IMR-90 (cell line): ENCODE measurements at regions not wholly inside any gene's neighbourhood (a gene's known extent, or its start where the extent isn't known, plus 50 kb on each side); places are given as distances from the start of the nearest gene placed in this dataset.

Source experiments
- ATAC-seq: fragments of 200-7000 bp; cut with Tn5 transposase; 2 replicates; pipeline ENCODE4 v1.9.1; 2020; ENCODE audit warnings: low read depth, mild to moderate bottlenecking, moderate library complexity
- BruUV-seq: library from RNA; stranded (reverse); fragments of 400-500 nt; replicated peaks from 2 replicates; lab custom pipeline; 2021; lab: Mats Ljungman, UMichigan
- CTCF ChIA-PET: fragments of 300-600 bp; formaldehyde crosslinking; extraction: SDS; loops from one replicate; lab custom pipeline; 2021; ENCODE audit warnings: antibody characterized with exemption; lab: Yijun Ruan, JAX
- POLR2A ChIA-PET: fragments of 300-600 bp; sonication (Branson Sonifier 250); formaldehyde crosslinking; loops from one replicate; lab custom pipeline; 2022; ENCODE audit warnings: antibody characterized with exemption; ENCODE audit not compliant: unreplicated experiment; lab: Charles Lee
- DNase-seq: peaks from one replicate; pipeline ENCODE4 v3.0.0; 2013
- H2AFZ ChIP-seq: replicated peaks from 2 replicates; pipeline ENCODE3; 2013; ENCODE audit warnings: low read length, mild to moderate bottlenecking; ENCODE audit not compliant: poor library complexity
- H2AK5ac ChIP-seq: 2 replicates; pipeline ENCODE4 v1.6.1; 2013; ENCODE audit warnings: low read depth, low read length, inconsistent platforms
- H2AK9ac ChIP-seq: replicated peaks from 2 replicates; pipeline ENCODE3; 2013; ENCODE audit warnings: mild to moderate bottlenecking, low read depth, low read length, moderate library complexity; ENCODE audit not compliant: poor library complexity
- H2BK120ac ChIP-seq: 2 replicates; pipeline ENCODE4 v1.6.1; 2013; ENCODE audit warnings: low read depth, low read length, inconsistent platforms
- H2BK15ac ChIP-seq: 3 replicates; pipeline ENCODE4 v1.6.1; 2013; ENCODE audit warnings: low read depth, low read length, inconsistent platforms
- H2BK20ac ChIP-seq: 2 replicates; pipeline ENCODE4 v1.6.1; 2013; ENCODE audit warnings: low read depth, mild to moderate bottlenecking, inconsistent platforms, low read length, moderate library complexity
- H2BK5ac ChIP-seq: 2 replicates; pipeline ENCODE4 v1.6.1; 2013; ENCODE audit warnings: mild to moderate bottlenecking, low read depth, low read length, inconsistent platforms; ENCODE audit not compliant: poor library complexity, severe bottlenecking
- H3K14ac ChIP-seq: replicated peaks from 2 replicates; pipeline ENCODE4 v1.6.1; 2013; ENCODE audit warnings: low read depth, low read length, inconsistent platforms
- H3K18ac ChIP-seq: 2 replicates; pipeline ENCODE4 v1.6.1; 2013; ENCODE audit warnings: low read depth, low read length, control low read depth
- H3K23ac ChIP-seq: 2 replicates; pipeline ENCODE4 v1.6.1; 2013; ENCODE audit warnings: low read depth, low read length, inconsistent platforms
- H3K27ac ChIP-seq: 2 replicates; pipeline ENCODE4 v1.5.1; 2013; ENCODE audit warnings: mild to moderate bottlenecking, control low read depth, low read length; ENCODE audit not compliant: insufficient read depth
- H3K27me3 ChIP-seq: 2 replicates; pipeline ENCODE4 v1.6.1; 2013; ENCODE audit warnings: low read length; ENCODE audit not compliant: control insufficient read depth, insufficient read depth
- H3K36me3 ChIP-seq: 2 replicates; pipeline ENCODE4 v1.6.1; 2013; ENCODE audit warnings: low read length, mixed read lengths; ENCODE audit not compliant: control insufficient read depth, insufficient read depth
- H3K4ac ChIP-seq: 2 replicates; pipeline ENCODE4 v1.6.1; 2013; ENCODE audit warnings: low read depth, low read length, inconsistent platforms
- H3K4me1 ChIP-seq: 2 replicates; pipeline ENCODE4 v1.6.1; 2013; ENCODE audit warnings: low read length, mixed read lengths; ENCODE audit not compliant: control insufficient read depth, insufficient read depth
- H3K4me2 ChIP-seq: 2 replicates; pipeline ENCODE4 v1.6.1; 2013; ENCODE audit warnings: low read depth, mild to moderate bottlenecking, control low read depth, low read length, moderate library complexity
- H3K4me3 ChIP-seq: 2 replicates; pipeline ENCODE4 v1.5.1; 2013; ENCODE audit warnings: low read depth, mild to moderate bottlenecking, control low read depth, low read length, moderate library complexity; ENCODE audit not compliant: insufficient read depth
- H3K56ac ChIP-seq: 2 replicates; pipeline ENCODE4 v1.6.1; 2013; ENCODE audit warnings: low read length, inconsistent platforms; ENCODE audit not compliant: insufficient read depth; ENCODE audit errors: extremely low read depth
- H3K79me1 ChIP-seq, 2 experiments: 2 replicates each; pipeline ENCODE4 v1.6.1; 2013; ENCODE audit warnings: low read length in 2 of 2, inconsistent platforms in 1 of 2, low read depth in 1 of 2
- H3K9ac ChIP-seq: 2 replicates; pipeline ENCODE4 v1.6.1; 2013; ENCODE audit warnings: low read depth, low read length, control low read depth
- H3K9me1 ChIP-seq: 2 replicates; pipeline ENCODE4 v1.6.1; 2013; ENCODE audit warnings: low read length, inconsistent platforms; ENCODE audit not compliant: insufficient read depth
- H3K9me3 ChIP-seq: 2 replicates; pipeline ENCODE4 v1.6.1; 2013; ENCODE audit warnings: low read length; ENCODE audit not compliant: control insufficient read depth, insufficient read depth
- H4K20me1 ChIP-seq: 2 replicates; pipeline ENCODE4 v1.6.1; 2013; ENCODE audit warnings: low read length, inconsistent platforms; ENCODE audit not compliant: insufficient read depth
- H4K5ac ChIP-seq: 2 replicates; pipeline ENCODE4 v1.6.1; 2013; ENCODE audit warnings: mild to moderate bottlenecking, low read depth, low read length, control low read depth
- H4K8ac ChIP-seq, 2 experiments: 2 replicates each; pipeline ENCODE4 v1.6.1; 2013; ENCODE audit warnings: low read depth in 2 of 2, low read length in 2 of 2, control low read depth in 1 of 2, inconsistent platforms in 1 of 2
- H4K91ac ChIP-seq: 2 replicates; pipeline ENCODE4 v1.6.1; 2013; ENCODE audit warnings: low read depth, low read length, inconsistent platforms; ENCODE audit not compliant: insufficient read depth
- BHLHE40 ChIP-seq: fragments of 150-350 bp; IDR thresholded peaks from 2 replicates; pipeline ENCODE4 v1.6.1; 2016; ENCODE audit warnings: mild to moderate bottlenecking, low read depth, low read length
- CEBPB ChIP-seq: IDR thresholded peaks from 2 replicates; pipeline ENCODE4 v1.6.1; 2012; ENCODE audit warnings: low read depth, low read length, improper control_type of control experiment
- CHD1 ChIP-seq: IDR thresholded peaks from 2 replicates; pipeline ENCODE4 v1.6.1; 2012; ENCODE audit warnings: low read depth, low read length, improper control_type of control experiment
- CTCF ChIP-seq: conservative IDR thresholded peaks from 2 replicates; pipeline ENCODE4 v1.5.1; 2012; ENCODE audit warnings: mild to moderate bottlenecking, low read depth, low read length, improper control_type of control experiment
- ELK1 ChIP-seq: fragments of 150-350 bp; IDR thresholded peaks from 2 replicates; pipeline ENCODE4 v1.6.1; 2016; ENCODE audit warnings: low read depth, mild to moderate bottlenecking, low read length, moderate library complexity, borderline replicate concordance
- FOS ChIP-seq: fragments of 150-350 bp; IDR thresholded peaks from 2 replicates; pipeline ENCODE4 v1.6.1; 2016; ENCODE audit warnings: low read depth, low read length
- MAFK ChIP-seq: IDR thresholded peaks from 2 replicates; pipeline ENCODE4 v1.6.1; 2012; ENCODE audit warnings: low read depth, low read length, improper control_type of control experiment
- MAZ ChIP-seq: IDR thresholded peaks from 2 replicates; pipeline ENCODE4 v1.6.1; 2012; ENCODE audit warnings: low read depth, mild to moderate bottlenecking, low read length, improper control_type of control experiment, moderate library complexity, borderline replicate concordance
- MXI1 ChIP-seq: IDR thresholded peaks from 2 replicates; pipeline ENCODE4 v1.6.1; 2012; ENCODE audit warnings: low read depth, mild to moderate bottlenecking, low read length, moderate library complexity, borderline replicate concordance
- NFE2L2 ChIP-seq: fragments of 150-350 bp; IDR thresholded peaks from 2 replicates; pipeline ENCODE4 v1.6.1; 2016; ENCODE audit warnings: low read depth, mild to moderate bottlenecking, low read length
- POLR2A ChIP-seq: IDR thresholded peaks from 2 replicates; pipeline ENCODE4 v1.6.1; 2012; ENCODE audit warnings: mild to moderate bottlenecking, low read depth, low read length
- RAD21 ChIP-seq: IDR thresholded peaks from 2 replicates; pipeline ENCODE4 v1.6.1; 2012; ENCODE audit warnings: low read length, improper control_type of control experiment
- RCOR1 ChIP-seq: IDR thresholded peaks from 2 replicates; pipeline ENCODE4 v1.6.1; 2012; ENCODE audit warnings: mild to moderate bottlenecking, low read length, improper control_type of control experiment; ENCODE audit not compliant: insufficient replicate concordance
- RFX5 ChIP-seq: IDR thresholded peaks from 2 replicates; pipeline ENCODE4 v1.8.0; 2012; ENCODE audit warnings: low read depth, mild to moderate bottlenecking, low read length, moderate library complexity
- SMC3 ChIP-seq: fragments of 150-350 bp; IDR thresholded peaks from 2 replicates; pipeline ENCODE4 v1.6.1; 2016; ENCODE audit warnings: low read depth, mild to moderate bottlenecking, antibody characterized with exemption, low read length, moderate library complexity
- USF2 ChIP-seq: fragments of 150-350 bp; IDR thresholded peaks from 2 replicates; pipeline ENCODE4 v1.6.1; 2017; ENCODE audit warnings: mild to moderate bottlenecking, antibody characterized with exemption, low read length, low read depth
- WGBS, 2 experiments: methylation state at CpG; one replicate each; pipeline versions ENCODE4 v1.1.5 to v1.1.7; 2013; ENCODE audit warnings: missing lambda C conversion rate in 2 of 2; ENCODE audit not compliant: insufficient read length in 1 of 2; ENCODE audit errors: extremely low coverage in 2 of 2; 5-methylcytosine and 5-hydroxymethylcytosine counted together
- dilution Hi-C: fragments of 300-500 bp; cut with HindIII; formaldehyde crosslinking; loops from one replicate; pipeline ENCODE4 v1.14.3; 2018; ENCODE audit warnings: low sequenced_read_pairs; ENCODE audit not compliant: unreplicated experiment
- in situ Hi-C: fragments of 300-500 bp; cut with MboI; formaldehyde crosslinking; loops from 3 replicates; pipeline ENCODE4 v1.14.3; 2019; ENCODE audit warnings: low sequenced_read_pairs, inconsistent platforms, mixed read lengths
- intact Hi-C: fragments of 100-400 bp; cut with micrococcal nuclease; formaldehyde crosslinking; loops from 2 replicates; pipeline ENCODE4 v1.10.0; 2022

DNA sequence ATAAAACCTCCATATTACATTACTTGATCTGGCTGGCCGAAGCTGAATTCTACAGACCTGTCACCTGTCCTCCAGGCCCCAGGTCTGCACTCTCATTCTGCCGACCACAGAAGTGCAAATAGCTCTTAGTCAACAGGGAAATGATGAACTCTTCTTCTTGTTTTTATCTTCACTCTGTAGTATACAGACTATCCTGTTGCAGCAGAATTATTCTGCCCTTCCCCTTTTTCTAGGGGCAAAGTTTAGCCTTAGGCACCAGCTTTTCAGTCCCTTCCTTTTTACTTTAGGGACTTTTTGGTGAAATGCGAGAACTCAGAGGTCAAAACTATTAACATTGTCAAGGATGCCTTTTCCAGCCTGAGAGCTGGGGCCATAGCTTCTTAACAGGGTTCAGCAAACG is 229.6 kb upstream of the EGLN3 start:
- no peak overlapping the region for H4K8ac ChIP-seq
- H3K9me3 ChIP-seq: no peaks in the 10 kb centered on the region
- ATAC-seq (no peak), DNase-seq (no peak)
- WGBS, 2 experiments: 60% methylated on average over 1 of the region's 4 CpGs; no CpG with 5 or more reads in 1 of the 2 experiments
- H3K4ac ChIP-seq: no peak overlapping the region
- ChIA-PET POLR2A (no interaction called here), CTCF (interaction anchor here (0.6 kb wide), 1 partner anchor 556 kb away, joined by 3 read pairs; no protein-coding TSS in a partner anchor)
- H3K79me1 ChIP-seq: no peaks in the 10 kb centered on the region
- H2AK9ac ChIP-seq: no peak overlapping the region
- H3K36me3 ChIP-seq: no peaks in the 10 kb centered on the region
- H4K20me1 ChIP-seq: no peaks in the 10 kb centered on the region
- H3K4me3 ChIP-seq: no peak overlapping the region
- dilution Hi-C loops (no loop called here), intact Hi-C loops (no loop called here), in situ Hi-C loops (no loop called here)
- no peak overlapping the region for H3K27ac ChIP-seq
- H2BK120ac ChIP-seq: no peak overlapping the region
- H3K56ac ChIP-seq: no peak overlapping the region
- no peak overlapping the region for H2BK5ac ChIP-seq
- no peak overlapping the region for H3K23ac ChIP-seq
- no peak overlapping the region for H2AK5ac ChIP-seq
- H3K9ac ChIP-seq: no peak overlapping the region
- no peak overlapping the region for H4K91ac ChIP-seq
- H4K5ac ChIP-seq: no peak overlapping the region
- no peak overlapping the region for H3K18ac ChIP-seq
- no TSS peak for BruUV-seq
- H3K4me2 ChIP-seq: no peak overlapping the region
- no peak overlapping the region for H3K14ac ChIP-seq
- H3K27me3 ChIP-seq: no peaks in the 10 kb centered on the region
- no peaks in the 10 kb centered on the region for H3K4me1 ChIP-seq
- H3K9me1 ChIP-seq: no peaks in the 10 kb centered on the region
- H2AFZ ChIP-seq: no peak overlapping the region
- no peak overlapping the region for H2BK20ac ChIP-seq
- H2BK15ac ChIP-seq: no peak overlapping the region
- no peak for TF ChIP-seq MAZ
- no peak for TF ChIP-seq CTCF
- TF ChIP-seq RAD21: no peak
- TF ChIP-seq FOS: no peak
- no peak for TF ChIP-seq SMC3
- no peak for TF ChIP-seq BHLHE40
- TF ChIP-seq CHD1: no peak
- no peak for TF ChIP-seq CEBPB
- no peak for TF ChIP-seq ELK1
- no peak for TF ChIP-seq USF2
- TF ChIP-seq MAFK: no peak
- TF ChIP-seq POLR2A: no peak
- no peak for TF ChIP-seq MXI1
- TF ChIP-seq NFE2L2: no peak
- TF ChIP-seq RFX5: no peak
- no peak for TF ChIP-seq RCOR1
